Liver (tissue), 8 donors: ENCODE measurements at regions not wholly inside any gene's neighbourhood (a gene's known extent, or its start where the extent isn't known, plus 50 kb on each side); places are given as distances from the start of the nearest gene placed in this dataset.

Experiments
- DNase-seq: peaks from one replicate; pipeline ENCODE4 v3.0.0-alpha.2; 2017; ENCODE audit warnings: low spot score
- H3K27ac ChIP-seq, 2 donors: one replicate each; pipeline ENCODE4 v1.7.0; 2013; ENCODE audit warnings: inconsistent platforms in 2 of 2, low read length in 2 of 2, control low read depth in 1 of 2, low read depth in 1 of 2, mild to moderate bottlenecking in 1 of 2
- H3K27me3 ChIP-seq, 4 donors: one replicate each; pipeline versions ENCODE4 v1.6.1 to v1.7.0; 2013; ENCODE audit warnings: low read length in 3 of 4, inconsistent platforms in 1 of 4, mild to moderate bottlenecking in 1 of 4, moderate library complexity in 1 of 4; ENCODE audit not compliant: control insufficient read depth in 4 of 4, insufficient read depth in 4 of 4
- H3K36me3 ChIP-seq, 4 donors: one replicate each; pipeline versions ENCODE4 v1.6.1 to v1.7.0; 2013; ENCODE audit warnings: low read length in 3 of 4, mild to moderate bottlenecking in 3 of 4, low read depth in 1 of 4, moderate library complexity in 1 of 4; ENCODE audit not compliant: control insufficient read depth in 4 of 4, insufficient read depth in 3 of 4
- H3K4me1 ChIP-seq, 4 donors: one replicate each; pipeline versions ENCODE4 v1.6.1 to v1.7.0; 2013; ENCODE audit warnings: low read length in 3 of 4, mild to moderate bottlenecking in 3 of 4, moderate library complexity in 1 of 4; ENCODE audit not compliant: control insufficient read depth in 4 of 4, insufficient read depth in 4 of 4
- H3K4me3 ChIP-seq, 3 donors: one replicate each; pipeline versions ENCODE4 v1.6.1 to v1.7.0; 2013; ENCODE audit warnings: low read length in 3 of 3, control low read depth in 1 of 3, low read depth in 1 of 3, mild to moderate bottlenecking in 1 of 3
- H3K9ac ChIP-seq, 2 donors: one replicate each; pipeline ENCODE4 v1.7.0; 2013; ENCODE audit warnings: low read length in 2 of 2, mild to moderate bottlenecking in 2 of 2, moderate library complexity in 2 of 2, control low read depth in 1 of 2, low read depth in 1 of 2
- H3K9me3 ChIP-seq, 4 donors: one replicate each; pipeline versions ENCODE4 v1.6.1 to v1.7.0; 2013; ENCODE audit warnings: low read length in 3 of 4; ENCODE audit not compliant: control insufficient read depth in 4 of 4
- EGR1 ChIP-seq, 2 donors: IDR thresholded peaks; 2 replicates each; pipeline ENCODE4 v1.6.1; 2016 to 2018; ENCODE audit warnings: antibody characterized with exemption in 2 of 2, low read depth in 2 of 2
- FOXA1 ChIP-seq: IDR thresholded peaks from 2 replicates; pipeline ENCODE4 v1.6.1; 2016; ENCODE audit warnings: antibody characterized with exemption
- FOXA2 ChIP-seq: IDR thresholded peaks from 2 replicates; pipeline ENCODE4 v1.6.1; 2016; ENCODE audit warnings: antibody characterized with exemption
- GABPA ChIP-seq, 2 donors: IDR thresholded peaks in 1 of 2; conservative IDR thresholded peaks in 1 of 2; 2 replicates each; pipeline ENCODE4 v1.6.1; 2016; ENCODE audit warnings: antibody characterized with exemption in 2 of 2, mild to moderate bottlenecking in 1 of 2, moderate library complexity in 1 of 2
- HNF4A ChIP-seq, 2 donors: conservative IDR thresholded peaks; 2 replicates each; pipeline ENCODE4 v1.6.1; 2016; ENCODE audit warnings: antibody characterized with exemption in 2 of 2, mild to moderate bottlenecking in 2 of 2
- HNF4G ChIP-seq: IDR thresholded peaks from 2 replicates; pipeline ENCODE4 v1.6.1; 2016; ENCODE audit warnings: antibody characterized with exemption
- JUND ChIP-seq, 2 donors: IDR thresholded peaks; 2 replicates each; pipeline ENCODE4 v1.6.1; 2016; ENCODE audit warnings: antibody characterized with exemption in 2 of 2
- NR2F2 ChIP-seq: IDR thresholded peaks from 2 replicates; pipeline ENCODE4 v1.6.1; 2016; ENCODE audit warnings: antibody characterized with exemption
- RAD21 ChIP-seq, 2 donors: IDR thresholded peaks; 2 replicates each; pipeline ENCODE4 v1.6.1; 2016; ENCODE audit warnings: antibody characterized with exemption in 2 of 2, mild to moderate bottlenecking in 2 of 2
- RXRA ChIP-seq, 2 donors: IDR thresholded peaks; 2 replicates each; pipeline ENCODE4 v1.6.1; 2017 to 2018; ENCODE audit warnings: antibody characterized with exemption in 2 of 2, mild to moderate bottlenecking in 1 of 2
- SP1 ChIP-seq: IDR thresholded peaks from 2 replicates; pipeline ENCODE4 v1.6.1; 2018; ENCODE audit warnings: antibody characterized with exemption, mild to moderate bottlenecking
- TAF1 ChIP-seq: conservative IDR thresholded peaks from 2 replicates; pipeline ENCODE4 v1.6.1; 2016; ENCODE audit warnings: antibody characterized with exemption, mild to moderate bottlenecking
- YY1 ChIP-seq: IDR thresholded peaks from 2 replicates; pipeline ENCODE4 v1.6.1; 2016; ENCODE audit warnings: antibody characterized with exemption, mild to moderate bottlenecking
- WGBS: extraction: QIAGEN DNeasy Blood & Tissue Kit; methylation state at CpG from one replicate; pipeline ENCODE4 v1.1.7; 2013; 5-methylcytosine and 5-hydroxymethylcytosine counted together
- TF ChIP-seq, protein P1 (sequence below): IDR thresholded peaks from 2 replicates; pipeline ENCODE4 v1.6.1; 2016; ENCODE audit warnings: antibody characterized with exemption
- TF ChIP-seq, protein P2 (sequence below): fragments of 150-350 bp; IDR thresholded peaks from 2 replicates; pipeline ENCODE4 v1.5.1; 2017; ENCODE audit warnings: improper control_type of control experiment, low read depth, low read length; ENCODE audit not compliant: missing input control
- TF ChIP-seq, protein P3 (sequence below): IDR thresholded peaks from 2 replicates; pipeline ENCODE4 v1.6.1; 2016; ENCODE audit warnings: antibody characterized with exemption
- TF ChIP-seq, protein P4 (sequence below): IDR thresholded peaks from 2 replicates; pipeline ENCODE4 v1.6.1; 2016; ENCODE audit warnings: antibody characterized with exemption, mild to moderate bottlenecking
- donor health status: healthy.
- donor health status: healthy.
- donor health status: healthy.
- donor health status: healthy.
- donor health status: healthy.

DNA sequence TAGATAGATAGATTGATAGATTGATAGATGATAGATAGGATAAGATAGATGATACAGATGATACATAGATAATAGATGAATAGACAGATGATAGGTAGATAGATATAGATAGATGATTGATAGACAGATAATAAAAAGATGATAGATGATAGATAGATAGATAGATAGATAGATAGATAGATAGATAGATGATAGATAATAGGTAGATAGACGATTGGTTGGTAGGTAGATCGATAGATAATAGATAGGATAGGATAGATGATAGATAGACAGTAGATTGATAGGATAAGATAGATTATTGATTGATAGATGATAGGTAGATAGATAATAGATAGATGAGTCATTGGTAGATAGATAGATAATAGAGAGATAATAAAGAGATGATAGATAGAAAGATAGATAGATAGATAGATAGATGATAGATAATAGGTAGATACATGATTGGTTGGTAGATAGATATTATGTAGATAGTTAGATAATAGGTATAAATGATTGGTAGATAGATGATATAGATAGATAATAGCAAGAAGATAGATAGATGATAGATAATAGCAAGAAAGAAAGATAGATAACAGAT is 109.4 kb upstream of the C16orf82 start:
- 80% methylated on average over 2 of the region's 2 CpGs for WGBS
- no peaks in the 10 kb centered on the region for H3K4me1 ChIP-seq
- DNase-seq, result no peak
- H3K9ac ChIP-seq, result no peak overlapping the region
- no peak overlapping the region for H3K27ac ChIP-seq
- TF ChIP-seq SP1, result no peak
- peaks cover 0 to 5% (median 0%) of the 10 kb centered on the region in 4 donors for H3K27me3 ChIP-seq
- H3K9me3 ChIP-seq, result peaks cover 0 to 5% (median 3%) of the 10 kb centered on the region in 4 donors
- no peak overlapping the region for H3K4me3 ChIP-seq
- no peaks in the 10 kb centered on the region for H3K36me3 ChIP-seq

DNA sequence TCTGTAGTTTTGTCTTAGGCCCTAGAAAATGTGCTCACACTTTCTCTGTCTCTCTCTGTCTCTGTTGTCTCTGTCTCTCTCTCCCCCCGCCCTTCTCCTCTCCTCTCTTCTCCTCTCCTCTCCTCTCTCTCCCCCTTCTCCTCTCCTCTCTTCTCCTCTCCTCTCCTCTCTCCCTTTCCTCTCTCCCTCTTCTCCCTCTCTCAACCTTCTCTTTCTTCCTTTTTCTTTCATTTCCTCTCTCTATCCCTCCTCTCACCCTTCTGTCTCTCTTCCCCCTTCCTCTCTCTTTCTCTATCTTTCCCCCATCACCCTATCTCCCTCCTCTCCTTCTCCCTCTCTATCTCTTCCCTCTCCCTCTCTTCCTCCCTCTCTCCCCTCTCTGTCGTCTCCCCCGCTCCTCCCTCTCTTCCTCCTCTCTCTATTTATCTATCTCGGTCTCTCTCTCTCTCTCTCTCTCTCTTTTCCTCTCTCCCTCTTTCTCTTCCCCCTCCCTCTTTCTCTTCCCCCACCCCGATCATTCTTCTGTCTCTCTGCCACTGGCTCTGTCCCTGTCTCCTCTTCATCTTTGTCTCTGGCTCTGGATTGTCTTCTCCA is 107.2 kb upstream of the C16orf82 start:
- TF ChIP-seq NR2F2 (no peak), FOXA2 (no peak), HNF4A (conservative IDR thresholded peaks at IDR 0.05) (no peak), SP1 (no peak), GABPA (IDR thresholded peaks at IDR 0.05 in 1 of 2, conservative IDR thresholded peaks at IDR 0.05 in 1 of 2) (no peak), HNF4G (no peak), TAF1 (no peak), EGR1 (IDR thresholded peaks at IDR 0.05; ENCODE audit: low read depth in 2 of 2) (no peak), RAD21 (IDR thresholded peaks at IDR 0.05) (no peak), JUND (IDR thresholded peaks at IDR 0.05) (no peak), RXRA (IDR thresholded peaks at IDR 0.05) (no peak), FOXA1 (no peak), YY1 (no peak)
- TF ChIP-seq, protein P1, sequence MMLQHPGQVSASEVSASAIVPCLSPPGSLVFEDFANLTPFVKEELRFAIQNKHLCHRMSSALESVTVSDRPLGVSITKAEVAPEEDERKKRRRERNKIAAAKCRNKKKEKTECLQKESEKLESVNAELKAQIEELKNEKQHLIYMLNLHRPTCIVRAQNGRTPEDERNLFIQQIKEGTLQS, result no peak
- TF ChIP-seq, protein P2, sequence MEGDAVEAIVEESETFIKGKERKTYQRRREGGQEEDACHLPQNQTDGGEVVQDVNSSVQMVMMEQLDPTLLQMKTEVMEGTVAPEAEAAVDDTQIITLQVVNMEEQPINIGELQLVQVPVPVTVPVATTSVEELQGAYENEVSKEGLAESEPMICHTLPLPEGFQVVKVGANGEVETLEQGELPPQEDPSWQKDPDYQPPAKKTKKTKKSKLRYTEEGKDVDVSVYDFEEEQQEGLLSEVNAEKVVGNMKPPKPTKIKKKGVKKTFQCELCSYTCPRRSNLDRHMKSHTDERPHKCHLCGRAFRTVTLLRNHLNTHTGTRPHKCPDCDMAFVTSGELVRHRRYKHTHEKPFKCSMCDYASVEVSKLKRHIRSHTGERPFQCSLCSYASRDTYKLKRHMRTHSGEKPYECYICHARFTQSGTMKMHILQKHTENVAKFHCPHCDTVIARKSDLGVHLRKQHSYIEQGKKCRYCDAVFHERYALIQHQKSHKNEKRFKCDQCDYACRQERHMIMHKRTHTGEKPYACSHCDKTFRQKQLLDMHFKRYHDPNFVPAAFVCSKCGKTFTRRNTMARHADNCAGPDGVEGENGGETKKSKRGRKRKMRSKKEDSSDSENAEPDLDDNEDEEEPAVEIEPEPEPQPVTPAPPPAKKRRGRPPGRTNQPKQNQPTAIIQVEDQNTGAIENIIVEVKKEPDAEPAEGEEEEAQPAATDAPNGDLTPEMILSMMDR, result no peak
- TF ChIP-seq, protein P3, sequence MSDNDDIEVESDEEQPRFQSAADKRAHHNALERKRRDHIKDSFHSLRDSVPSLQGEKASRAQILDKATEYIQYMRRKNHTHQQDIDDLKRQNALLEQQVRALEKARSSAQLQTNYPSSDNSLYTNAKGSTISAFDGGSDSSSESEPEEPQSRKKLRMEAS, result no peak
- TF ChIP-seq, protein P4, sequence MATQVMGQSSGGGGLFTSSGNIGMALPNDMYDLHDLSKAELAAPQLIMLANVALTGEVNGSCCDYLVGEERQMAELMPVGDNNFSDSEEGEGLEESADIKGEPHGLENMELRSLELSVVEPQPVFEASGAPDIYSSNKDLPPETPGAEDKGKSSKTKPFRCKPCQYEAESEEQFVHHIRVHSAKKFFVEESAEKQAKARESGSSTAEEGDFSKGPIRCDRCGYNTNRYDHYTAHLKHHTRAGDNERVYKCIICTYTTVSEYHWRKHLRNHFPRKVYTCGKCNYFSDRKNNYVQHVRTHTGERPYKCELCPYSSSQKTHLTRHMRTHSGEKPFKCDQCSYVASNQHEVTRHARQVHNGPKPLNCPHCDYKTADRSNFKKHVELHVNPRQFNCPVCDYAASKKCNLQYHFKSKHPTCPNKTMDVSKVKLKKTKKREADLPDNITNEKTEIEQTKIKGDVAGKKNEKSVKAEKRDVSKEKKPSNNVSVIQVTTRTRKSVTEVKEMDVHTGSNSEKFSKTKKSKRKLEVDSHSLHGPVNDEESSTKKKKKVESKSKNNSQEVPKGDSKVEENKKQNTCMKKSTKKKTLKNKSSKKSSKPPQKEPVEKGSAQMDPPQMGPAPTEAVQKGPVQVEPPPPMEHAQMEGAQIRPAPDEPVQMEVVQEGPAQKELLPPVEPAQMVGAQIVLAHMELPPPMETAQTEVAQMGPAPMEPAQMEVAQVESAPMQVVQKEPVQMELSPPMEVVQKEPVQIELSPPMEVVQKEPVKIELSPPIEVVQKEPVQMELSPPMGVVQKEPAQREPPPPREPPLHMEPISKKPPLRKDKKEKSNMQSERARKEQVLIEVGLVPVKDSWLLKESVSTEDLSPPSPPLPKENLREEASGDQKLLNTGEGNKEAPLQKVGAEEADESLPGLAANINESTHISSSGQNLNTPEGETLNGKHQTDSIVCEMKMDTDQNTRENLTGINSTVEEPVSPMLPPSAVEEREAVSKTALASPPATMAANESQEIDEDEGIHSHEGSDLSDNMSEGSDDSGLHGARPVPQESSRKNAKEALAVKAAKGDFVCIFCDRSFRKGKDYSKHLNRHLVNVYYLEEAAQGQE, result no peak
- H3K27ac ChIP-seq, result no peak overlapping the region
- no peaks in the 10 kb centered on the region for H3K36me3 ChIP-seq
- peaks cover 0 to 5% (median 0%) of the 10 kb centered on the region in 4 donors for H3K27me3 ChIP-seq
- peaks cover 0 to 5% (median 3%) of the 10 kb centered on the region in 4 donors for H3K9me3 ChIP-seq
- H3K4me1 ChIP-seq, result no peaks in the 10 kb centered on the region
- no peak overlapping the region for H3K4me3 ChIP-seq
- WGBS, result 53% methylated on average over 5 of the region's 5 CpGs
- H3K9ac ChIP-seq, result no peak overlapping the region
- no peak for DNase-seq
